ENCODE measurements at regions not wholly inside any gene's neighbourhood (a gene's known extent, or its start where the extent isn't known, plus 50 kb on each side); places are given as distances from the start of the nearest gene placed in this dataset.

DNA sequence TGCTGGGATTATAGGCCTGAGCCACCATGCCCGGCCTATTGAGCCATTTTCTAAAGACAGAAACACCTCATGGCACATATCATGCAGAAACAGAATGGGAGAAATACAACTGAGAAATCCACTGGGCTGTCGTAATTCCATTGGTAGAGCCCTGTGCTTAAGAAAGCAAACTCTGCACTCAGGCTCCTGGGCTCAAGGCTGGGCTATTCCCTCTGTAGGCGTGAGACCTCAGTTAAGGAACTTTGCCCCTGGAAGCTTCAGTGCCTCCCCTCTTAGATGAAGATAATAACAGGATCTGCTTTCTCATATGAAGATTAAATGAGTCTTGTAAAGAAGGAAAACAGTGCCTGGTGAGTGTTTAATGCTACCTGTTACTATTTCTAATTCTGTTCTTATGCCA, 120.3 kb downstream of the PXDC1 start:
- Mint-ChIP-seq H3K27me3 (peaks cover 9 to 12% of the 10 kb centered on the region in 2 donors), H3K4me3 (no peak overlapping the region)
- ATAC-seq (replicated peaks) = no peak

DNA sequence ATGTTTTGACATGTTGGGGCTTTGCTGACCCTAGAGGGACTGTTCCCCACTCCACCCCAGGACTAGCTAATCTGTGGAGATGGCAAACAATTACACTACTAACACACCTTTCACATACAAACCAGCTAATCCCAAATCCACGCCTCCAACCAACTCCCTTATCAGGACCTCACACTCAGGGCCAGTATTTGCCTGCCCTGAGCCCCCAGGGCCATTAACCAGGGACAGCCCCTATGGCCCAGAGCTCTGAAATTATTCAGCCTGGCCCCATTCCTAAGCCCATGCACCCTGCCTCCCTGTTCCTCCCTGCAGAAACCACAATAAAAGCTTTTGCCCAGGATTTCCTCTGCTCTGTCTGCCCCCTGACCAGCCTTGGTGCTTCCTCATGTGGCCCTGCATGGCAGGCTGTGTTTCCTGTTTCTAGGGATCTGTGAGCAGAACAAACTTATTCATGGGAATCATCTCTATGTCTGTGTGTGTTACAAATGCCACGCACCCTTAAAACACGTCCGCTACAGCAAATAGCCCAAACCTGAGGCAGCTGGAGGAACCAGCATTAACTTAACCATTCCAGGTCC, 121.2 kb downstream of the PXDC1 start:
- H3K9me3 Mint-ChIP-seq = no peaks in the 10 kb centered on the region
- no peak for ATAC-seq (replicated peaks)
- H3K4me3 Mint-ChIP-seq = no peak overlapping the region
- no peak for DNase-seq
- H3K4me1 Mint-ChIP-seq = peaks cover 0 to 2% of the 10 kb centered on the region in 2 donors
- peaks cover 16% of the 10 kb centered on the region in 2 donors for H3K27me3 Mint-ChIP-seq
- no peak overlapping the region for H3K27ac Mint-ChIP-seq
- H3K36me3 Mint-ChIP-seq = no peaks in the 10 kb centered on the region

More for the DNA sequence above, 120.3 kb downstream of the PXDC1 start:
- H3K4me1 Mint-ChIP-seq = peaks cover 0 to 2% of the 10 kb centered on the region in 2 donors
- DNase-seq = no peak
- no peak overlapping the region for H3K27ac Mint-ChIP-seq
- no peaks in the 10 kb centered on the region for H3K9me3 Mint-ChIP-seq
- H3K36me3 Mint-ChIP-seq = no peaks in the 10 kb centered on the region

DNA sequence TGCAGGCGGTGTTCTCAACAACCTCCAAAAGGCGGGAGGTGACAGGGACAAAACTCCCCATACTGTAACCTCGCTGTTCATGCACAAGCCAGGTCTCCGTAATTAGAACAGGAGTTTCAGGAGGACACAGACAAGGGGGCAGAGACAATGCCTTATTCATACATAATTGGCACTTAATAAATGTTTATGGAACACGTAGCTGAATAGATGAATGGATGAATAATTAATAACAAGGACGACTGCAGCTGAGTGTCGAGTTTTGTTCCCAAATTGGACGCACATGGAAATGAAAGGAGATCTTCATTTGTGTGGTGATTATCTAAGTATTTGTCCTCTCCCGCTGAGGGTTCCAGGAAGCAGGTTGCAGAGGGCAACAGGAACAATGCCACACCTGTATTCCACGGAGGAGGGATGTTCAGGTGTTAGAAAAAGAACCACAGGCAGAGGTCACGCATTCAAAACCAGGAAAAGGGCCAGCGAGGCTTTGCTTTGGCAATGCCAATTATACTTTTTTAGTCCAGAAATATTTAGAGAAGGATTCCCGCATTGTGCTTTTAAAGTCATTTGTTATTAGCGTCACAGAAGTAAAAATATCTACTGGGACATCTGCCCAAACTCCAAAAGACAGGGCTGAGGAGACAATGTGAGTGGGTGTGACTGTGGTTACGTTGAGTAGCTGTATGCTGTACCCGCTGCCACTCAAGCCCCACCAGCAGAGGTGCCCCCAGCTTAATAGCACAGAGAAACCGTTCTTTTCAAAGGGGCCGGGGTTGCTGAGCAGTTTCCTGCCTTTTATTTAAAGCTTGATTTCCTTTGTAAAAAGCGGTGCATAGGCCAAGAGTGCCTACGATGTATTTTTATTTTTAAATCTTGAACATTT, 123.3 kb downstream of the PXDC1 start:
- no peak for DNase-seq
- H3K36me3 Mint-ChIP-seq = no peaks in the 10 kb centered on the region
- peaks cover 0 to 4% of the 10 kb centered on the region in 2 donors for H3K4me1 Mint-ChIP-seq
- H3K9me3 Mint-ChIP-seq = no peaks in the 10 kb centered on the region
- ATAC-seq (replicated peaks) = no peak
- peaks cover 26 to 35% of the 10 kb centered on the region in 2 donors for H3K27me3 Mint-ChIP-seq
- no peak overlapping the region for H3K4me3 Mint-ChIP-seq
- H3K27ac Mint-ChIP-seq = no peak overlapping the region

- Mint-ChIP-seq H3K36me3 (no peaks in the 10 kb centered on the region), H3K27ac (no peak overlapping the region), H3K4me3 (no peak overlapping the region), H3K27me3 (peaks cover 26 to 36% of the 10 kb centered on the region in 2 donors), H3K9me3 (no peaks in the 10 kb centered on the region), H3K4me1 (peaks cover 0 to 4% of the 10 kb centered on the region in 2 donors)
- no peak for ATAC-seq (replicated peaks)
- DNase-seq = no peak
Observed at GRCh38 chr6:3627501-3627900, 124.0 kb downstream of the PXDC1 start.

- Mint-ChIP-seq H3K27ac (no peak overlapping the region), H3K4me3 (no peak overlapping the region), H3K27me3 (peaks cover 26 to 36% of the 10 kb centered on the region in 2 donors), H3K4me1 (peaks cover 0 to 4% of the 10 kb centered on the region in 2 donors), H3K9me3 (no peaks in the 10 kb centered on the region), H3K36me3 (no peaks in the 10 kb centered on the region)
- ATAC-seq (replicated peaks) (no peak), DNase-seq (no peak)
Observed at GRCh38 chr6:3625980-3626563, 125.4 kb downstream of the PXDC1 start.

DNA sequence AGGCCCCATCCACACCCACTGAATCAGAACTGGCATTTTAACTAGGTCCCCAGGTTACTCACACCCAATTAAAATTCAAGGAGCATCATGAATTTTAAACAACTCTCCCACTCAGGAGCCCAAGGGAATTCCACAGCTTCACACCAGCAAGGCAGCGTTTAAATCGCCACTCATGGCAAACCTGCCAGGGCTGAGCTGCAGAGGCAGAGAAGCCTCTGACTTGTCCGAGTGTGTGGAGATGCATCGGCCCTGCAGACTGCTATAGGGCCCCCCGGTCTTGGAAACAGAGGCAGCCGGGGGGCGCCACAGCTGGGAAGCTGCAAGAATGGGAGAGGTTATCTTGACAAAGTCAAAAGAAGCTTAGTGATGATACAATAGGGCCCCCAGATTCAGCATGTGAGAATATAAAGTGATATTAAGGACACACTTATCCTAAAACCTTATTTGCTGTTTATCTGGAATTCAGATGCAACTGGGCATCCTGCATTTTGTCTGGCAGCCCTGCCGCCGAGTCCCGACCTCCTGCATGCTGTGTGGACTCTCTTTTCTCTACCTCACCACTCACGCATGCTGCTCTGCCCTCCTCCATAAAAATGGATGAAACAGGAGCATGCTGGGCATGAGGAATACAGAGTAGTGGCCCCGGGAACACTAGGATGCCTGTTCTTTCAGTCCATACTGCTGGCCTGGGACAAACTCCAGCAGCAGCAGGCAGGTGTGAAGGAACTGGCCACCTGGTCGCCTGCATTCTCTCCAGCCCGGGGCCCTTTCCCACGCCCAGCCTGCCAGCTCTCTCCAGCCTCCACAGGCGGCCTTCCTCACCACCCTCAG, 126.1 kb downstream of the PXDC1 start:
- Mint-ChIP-seq H3K27me3 (peaks cover 26 to 36% of the 10 kb centered on the region in 2 donors), H3K27ac (no peak overlapping the region), H3K9me3 (no peaks in the 10 kb centered on the region), H3K4me3 (no peak overlapping the region), H3K36me3 (no peaks in the 10 kb centered on the region), H3K4me1 (peaks cover 0 to 4% of the 10 kb centered on the region in 2 donors)
- ATAC-seq (replicated peaks) = no peak
- DNase-seq = no peak

DNA sequence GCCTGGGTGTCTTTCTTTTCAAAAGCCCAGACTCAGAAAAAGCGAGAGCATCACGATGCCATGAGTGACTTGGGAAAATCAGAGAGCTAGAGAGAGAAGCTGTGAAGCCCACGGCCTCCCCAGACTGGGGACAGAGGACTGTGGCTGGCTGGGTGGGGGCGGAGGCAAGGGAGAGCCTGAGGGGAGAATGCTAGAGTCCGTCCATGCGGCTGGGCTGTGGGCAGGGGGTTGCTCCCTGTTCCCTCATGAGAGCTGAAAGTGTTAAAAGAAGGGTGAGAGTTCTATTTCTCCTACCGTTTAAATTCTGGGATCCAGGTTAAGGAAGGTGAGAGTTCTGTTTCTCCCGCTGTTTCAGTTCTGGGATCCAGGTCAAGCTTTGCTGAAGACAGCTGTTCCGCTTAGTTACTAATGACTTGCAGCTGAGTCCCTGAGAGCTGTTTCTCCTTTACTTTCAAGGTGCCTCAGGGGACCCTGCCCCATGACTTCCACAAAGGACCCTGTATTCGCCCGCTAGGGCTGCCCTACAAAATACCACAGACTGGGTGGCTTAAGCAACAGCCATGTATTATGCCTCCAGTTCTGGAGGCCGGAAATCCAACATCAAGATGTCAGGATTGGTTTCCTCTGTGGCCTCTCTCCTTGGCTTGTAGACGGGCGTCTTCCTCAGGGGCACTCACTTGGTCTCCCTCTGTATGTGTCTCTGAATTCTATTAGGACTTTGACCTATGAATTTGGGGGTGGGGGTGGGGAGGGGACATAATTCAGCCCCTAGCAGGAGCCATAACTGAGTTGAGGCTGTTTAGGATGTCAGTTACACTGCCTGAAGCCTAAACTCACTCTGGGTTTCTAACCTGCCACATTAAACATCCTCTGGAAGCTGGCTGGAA, 127.0 kb downstream of the PXDC1 start:
- H3K36me3 Mint-ChIP-seq = no peaks in the 10 kb centered on the region
- H3K27ac Mint-ChIP-seq = no peak overlapping the region
- no peak overlapping the region for H3K4me3 Mint-ChIP-seq
- peaks cover 0 to 4% of the 10 kb centered on the region in 2 donors for H3K4me1 Mint-ChIP-seq
- ATAC-seq (replicated peaks) (no peak), DNase-seq (no peak)
- no peaks in the 10 kb centered on the region for H3K9me3 Mint-ChIP-seq
- H3K27me3 Mint-ChIP-seq = peaks cover 26 to 36% of the 10 kb centered on the region in 2 donors

DNA sequence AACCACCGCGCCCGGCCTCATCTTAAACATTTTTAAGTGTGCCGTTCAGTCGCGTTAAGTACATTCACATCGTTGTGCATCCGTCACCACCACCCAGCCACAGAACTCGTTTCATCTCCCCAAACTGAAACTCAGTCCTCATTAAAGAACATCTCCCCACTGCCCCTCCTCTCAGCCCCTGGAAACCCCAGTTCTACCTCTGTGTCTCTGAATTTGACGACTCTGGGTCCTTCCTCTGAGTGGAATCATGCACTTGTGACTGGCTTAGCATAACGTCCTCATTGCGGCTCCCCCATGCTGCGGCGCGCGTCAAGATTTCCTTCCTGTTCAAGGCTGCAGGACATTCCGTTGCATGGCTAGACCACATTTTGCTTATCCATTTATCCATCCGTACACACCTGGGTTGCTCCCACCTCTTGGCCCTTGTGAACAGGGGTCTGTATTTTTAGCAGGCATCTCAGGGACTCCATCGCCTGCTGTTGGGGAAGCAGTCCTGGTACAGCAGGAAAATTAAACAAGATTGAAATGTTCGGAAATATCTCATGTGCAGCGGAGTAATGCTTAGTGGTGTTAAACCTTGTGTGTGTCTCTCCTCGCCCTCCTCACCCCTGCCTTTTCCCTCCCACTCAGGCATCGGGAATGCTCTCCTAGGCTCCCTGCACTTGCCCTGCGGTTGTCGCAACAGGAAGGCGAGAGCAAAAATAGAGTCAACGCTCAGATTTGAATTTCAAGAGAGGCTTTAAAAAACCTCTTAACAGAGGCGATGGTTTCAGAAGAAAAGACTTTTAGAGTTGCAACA, 127.9 kb downstream of the PXDC1 start:
- Mint-ChIP-seq H3K27ac (peak overlapping the region; percentile 20), H3K4me1 (peaks cover 0 to 4% of the 10 kb centered on the region in 2 donors), H3K36me3 (no peaks in the 10 kb centered on the region), H3K27me3 (peaks cover 26 to 36% of the 10 kb centered on the region in 2 donors), H3K4me3 (no peak overlapping the region), H3K9me3 (no peaks in the 10 kb centered on the region)
- ATAC-seq (replicated peaks) (no peak), DNase-seq (no peak)

- no peak for ATAC-seq (replicated peaks)
- Mint-ChIP-seq H3K4me1 (peaks cover 0 to 2% of the 10 kb centered on the region in 2 donors), H3K36me3 (no peaks in the 10 kb centered on the region), H3K4me3 (no peak overlapping the region), H3K27ac (no peak overlapping the region), H3K9me3 (no peaks in the 10 kb centered on the region), H3K27me3 (peaks cover 14 to 27% of the 10 kb centered on the region in 2 donors)
- DNase-seq = no peak
Observed at GRCh38 chr6:3621411-3621810, 130.1 kb downstream of the PXDC1 start.

- Mint-ChIP-seq H3K4me1 (peaks cover 0 to 2% of the 10 kb centered on the region in 2 donors), H3K36me3 (no peaks in the 10 kb centered on the region), H3K9me3 (no peaks in the 10 kb centered on the region), H3K27me3 (peaks cover 12 to 24% of the 10 kb centered on the region in 2 donors), H3K27ac (no peak overlapping the region), H3K4me3 (no peak overlapping the region)
- ATAC-seq (replicated peaks) = no peak
- DNase-seq = no peak
Observed at GRCh38 chr6:3620937-3621336, 130.6 kb downstream of the PXDC1 start.

GRCh38 chr6:3620389-3620788, 131.1 kb downstream of the PXDC1 start:
- Mint-ChIP-seq H3K4me1 (peaks cover 0 to 2% of the 10 kb centered on the region in 2 donors), H3K4me3 (no peak overlapping the region), H3K9me3 (no peaks in the 10 kb centered on the region), H3K27ac (no peak overlapping the region), H3K36me3 (no peaks in the 10 kb centered on the region), H3K27me3 (peaks cover 11 to 20% of the 10 kb centered on the region in 2 donors)
- DNase-seq = no peak
- no peak for ATAC-seq (replicated peaks)

DNA sequence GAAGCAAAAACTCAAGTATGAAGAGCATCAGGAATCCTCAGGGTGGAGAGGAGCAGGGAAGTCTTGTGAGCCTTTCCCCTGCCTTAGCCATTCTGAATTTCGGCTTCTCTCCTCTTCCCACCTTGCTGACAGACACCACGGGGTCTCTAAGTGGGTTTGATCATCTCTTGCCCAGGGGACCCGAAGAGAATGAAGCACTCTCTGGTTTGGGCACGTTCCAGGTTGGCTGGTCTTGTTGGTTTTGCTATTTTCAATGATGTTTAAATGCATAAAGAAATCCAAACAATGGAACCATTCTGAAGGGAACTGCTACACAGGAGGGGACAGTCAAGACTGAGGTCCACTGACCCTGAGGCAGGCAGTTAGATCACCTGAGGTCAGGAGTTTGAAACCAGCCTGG, 131.7 kb downstream of the PXDC1 start:
- Mint-ChIP-seq H3K4me3 (no peak overlapping the region), H3K9me3 (no peaks in the 10 kb centered on the region)

GRCh38 chr6:3619201-3619600, 132.3 kb downstream of the PXDC1 start:
- DNase-seq = no peak
- peaks cover 0 to 2% of the 10 kb centered on the region in 2 donors for H3K4me1 Mint-ChIP-seq
- H3K27me3 Mint-ChIP-seq = peaks cover 10 to 11% of the 10 kb centered on the region in 2 donors
- H3K9me3 Mint-ChIP-seq = no peaks in the 10 kb centered on the region
- no peak for ATAC-seq (replicated peaks)
- H3K4me3 Mint-ChIP-seq = no peak overlapping the region
- no peak overlapping the region for H3K27ac Mint-ChIP-seq
- no peaks in the 10 kb centered on the region for H3K36me3 Mint-ChIP-seq

More for the DNA sequence above, 131.7 kb downstream of the PXDC1 start:
- Mint-ChIP-seq H3K4me1 (peaks cover 0 to 2% of the 10 kb centered on the region in 2 donors), H3K27me3 (peaks cover 11 to 15% of the 10 kb centered on the region in 2 donors), H3K27ac (no peak overlapping the region), H3K36me3 (no peaks in the 10 kb centered on the region)
- ATAC-seq (replicated peaks) (no peak), DNase-seq (no peak)

Measured in stimulated activated naive B cell treated with anti-CD40 and anti-IgM and Interleukin-4, amounts not matched to agents 10 μg/mL and 1 μg/mL and 100 μg/mL, for 72 hours (primary cell).